HepG2 (cell line): ENCODE measurements at regions not wholly inside any gene's neighbourhood (a gene's known extent, or its start where the extent isn't known, plus 50 kb on each side); places are given as distances from the start of the nearest gene placed in this dataset.

ENCODE experiments used
- ATAC-seq: fragments of 200-7000 bp; cut with Tn5 transposase; 3 replicates; pipeline ENCODE4 v1.9.1; 2020; ENCODE audit warnings: mild to moderate bottlenecking, moderate library complexity
- BruUV-seq: library from RNA; stranded (reverse); fragments of 400-500 nt; replicated peaks from 2 replicates; lab custom pipeline; 2021; lab: Mats Ljungman, UMichigan
- CTCF ChIA-PET: fragments of 300-600 bp; formaldehyde crosslinking; extraction: SDS; loops from one replicate; lab custom pipeline; 2021; ENCODE audit warnings: low total read pairs, inconsistent platforms, low intra/inter-chr PET ratio; lab: Yijun Ruan, JAX
- POLR2A ChIA-PET: fragments of 350-600 bp; sonication (Branson Sonifier 250); formaldehyde crosslinking; loops from one replicate; lab custom pipeline; 2020; ENCODE audit warnings: antibody characterized with exemption, inconsistent platforms; lab: Yijun Ruan, JAX
- DNase-seq: peaks from one replicate; pipeline ENCODE4 v3.0.0-alpha.2; 2015; ENCODE audit warnings: low spot score
- FAIRE-seq: peaks from 3 replicates; lab custom pipeline; 2011; peaks lifted over from hg19 to GRCh38; lab: Jason Lieb, UNC
- H2AFZ ChIP-seq: one replicate; pipeline ENCODE4 v1.6.1; 2011; ENCODE audit warnings: low read length, inconsistent platforms
- H3K27ac ChIP-seq: fragments of 300-600 bp; 3 replicates; pipeline ENCODE4 v1.8.0; 2011; ENCODE audit warnings: mixed run types, mild to moderate bottlenecking, mixed read lengths, low read length, inconsistent platforms; ENCODE audit not compliant: insufficient read depth; ENCODE audit errors: extremely low read length
- H3K27me3 ChIP-seq, 2 experiments: fragments of 200-600 bp in 1 of 2; 2 replicates in 1 of 2; 3 replicates in 1 of 2; pipeline versions ENCODE4 v1.6.0 to v1.8.0; 2011; ENCODE audit warnings: low read length in 2 of 2, mild to moderate bottlenecking in 2 of 2, moderate library complexity in 2 of 2, inconsistent platforms in 1 of 2; ENCODE audit not compliant: insufficient read depth in 2 of 2, control insufficient read depth in 1 of 2
- H3K36me3 ChIP-seq, 2 experiments: fragments of 200-600 bp in 1 of 2; replicated peaks in 1 of 2; 2 replicates in 1 of 2; 3 replicates in 1 of 2; pipeline versions ENCODE4 v1.5.1 to v1.8.0; 2011; ENCODE audit warnings: low read length in 2 of 2, inconsistent platforms in 1 of 2; ENCODE audit not compliant: insufficient read depth in 2 of 2, control insufficient read depth in 1 of 2
- H3K4me1 ChIP-seq: 2 replicates; pipeline ENCODE4 v1.5.1; 2012; ENCODE audit warnings: low read length, inconsistent platforms; ENCODE audit not compliant: insufficient read depth
- H3K4me2 ChIP-seq: 2 replicates; pipeline ENCODE4 v1.6.0; 2011; ENCODE audit warnings: low read depth, low read length, inconsistent platforms
- H3K4me3 ChIP-seq, 3 experiments: fragments of 200-600 bp in 1 of 3; sonication (generic), shearing (Covaris generic) in 1 of 3; replicated peaks in 1 of 3; 2 replicates each; pipeline ENCODE4 v1.5.1; 2011 to 2016; ENCODE audit warnings: low read length in 3 of 3, inconsistent platforms in 2 of 3, low read depth in 2 of 3, mild to moderate bottlenecking in 2 of 3, control low read depth in 1 of 3, mixed read lengths in 1 of 3; ENCODE audit not compliant: insufficient read depth in 1 of 3
- H3K79me2 ChIP-seq: one replicate; pipeline ENCODE4 v1.6.1; 2011; ENCODE audit warnings: low read length, inconsistent platforms; ENCODE audit not compliant: insufficient read depth
- H3K9ac ChIP-seq: 2 replicates; pipeline ENCODE4 v1.6.0; 2011; ENCODE audit warnings: mild to moderate bottlenecking, low read depth, low read length, inconsistent platforms; ENCODE audit not compliant: insufficient read depth
- H3K9me3 ChIP-seq: 2 replicates; pipeline ENCODE4 v1.5.1; 2012; ENCODE audit warnings: mild to moderate bottlenecking, low read length
- H4K20me1 ChIP-seq: 2 replicates; pipeline ENCODE4 v1.6.0; 2011; ENCODE audit warnings: inconsistent platforms, mild to moderate bottlenecking, low read length, moderate library complexity; ENCODE audit not compliant: insufficient read depth
- MED1 ChIP-seq: sonication (generic); formaldehyde crosslinking; IDR thresholded peaks from 2 replicates; pipeline ENCODE4 v1.4.0; 2020; ENCODE audit warnings: missing genetic modification reagents
- NRL ChIP-seq: sonication (generic); formaldehyde crosslinking; IDR thresholded peaks from 2 replicates; pipeline ENCODE4 v1.5.0; 2020; ENCODE audit warnings: missing genetic modification reagents, mild to moderate bottlenecking, moderate library complexity, borderline replicate concordance
- POGK ChIP-seq: sonication (generic); formaldehyde crosslinking; conservative IDR thresholded peaks from 2 replicates; pipeline ENCODE4 v1.8.0; 2022; ENCODE audit warnings: mild to moderate bottlenecking, moderate library complexity, missing genetic modification reagents
- ZBTB8A ChIP-seq: sonication (generic); formaldehyde crosslinking; IDR thresholded peaks from 2 replicates; pipeline ENCODE4 v1.4.0; 2020; ENCODE audit warnings: mild to moderate bottlenecking, low read depth, missing genetic modification reagents, borderline replicate concordance
- ZNF274 ChIP-seq: sonication (generic); formaldehyde crosslinking; IDR thresholded peaks from 2 replicates; pipeline ENCODE4 v1.5.1; 2020; ENCODE audit warnings: mild to moderate bottlenecking, missing genetic modification reagents
- ZNF317 ChIP-seq: sonication (generic); formaldehyde crosslinking; IDR thresholded peaks from 2 replicates; pipeline ENCODE4 v1.5.0; 2020; ENCODE audit warnings: mild to moderate bottlenecking, missing genetic modification reagents
- ZNF674 ChIP-seq: sonication (generic); formaldehyde crosslinking; IDR thresholded peaks from 2 replicates; pipeline ENCODE4 v1.5.0; 2020; ENCODE audit warnings: low read depth, mild to moderate bottlenecking, missing genetic modification reagents
- ZNF782 ChIP-seq: sonication (generic); formaldehyde crosslinking; IDR thresholded peaks from 2 replicates; pipeline ENCODE4 v1.4.0; 2020; ENCODE audit warnings: missing genetic modification reagents, mild to moderate bottlenecking, borderline replicate concordance
- in situ Hi-C: cut with HindIII; loops from 2 replicates; pipeline ENCODE4 v1.10.0; 2017; ENCODE audit warnings: low pct_unique_long_range_greater_than_20kb; ENCODE audit not compliant: extremely low pct_ligation_motif_present
- intact Hi-C: fragments of 100-400 bp; cut with micrococcal nuclease; formaldehyde crosslinking; loops from one replicate; pipeline ENCODE4 v1.10.0; 2022; ENCODE audit not compliant: unreplicated experiment

- TF ChIP-seq POGK (CRISPR knock-in tag) (no peak), ZNF674 (no peak), NRL (CRISPR knock-in tag) (no peak), ZBTB8A (CRISPR knock-in tag) (no peak)
- TF ChIP-seq, all 625 proteins: peak for 0
Measured at GRCh38 chr4:175297965-175298565, 379.9 kb downstream of the ADAM29 start (continued).

GRCh38 chr4:175306436-175306835 lies 388.3 kb downstream of the ADAM29 start:
- H3K9ac ChIP-seq: no peak overlapping the region
- CTCF ChIA-PET: no interaction called here

More at GRCh38 chr4:175306436-175306835, 388.3 kb downstream of the ADAM29 start:
- no TSS peak for BruUV-seq
- TF ChIP-seq MED1 (CRISPR knock-in tag) (no peak), ZNF317 (no peak), ZNF274 (CRISPR knock-in tag) (no peak), ZNF782 (CRISPR knock-in tag) (no peak)
- Histone ChIP-seq H3K9me3 (peaks cover 22% of the 10 kb centered on the region; the same call in 1 of the 2 replicates), H3K36me3 (no peaks in the 10 kb centered on the region), H3K79me2 (no peaks in the 10 kb centered on the region), H3K4me3 (no peak overlapping the region), H3K4me1 (no peaks in the 10 kb centered on the region), H4K20me1 (no peaks in the 10 kb centered on the region), H3K4me2 (no peak overlapping the region), H2AFZ (no peak overlapping the region), H3K27me3 (no peaks in the 10 kb centered on the region), H3K27ac (no peak overlapping the region)
- no peak for ATAC-seq
- POLR2A ChIA-PET: no interaction called here
- intact Hi-C loops (no loop called here), in situ Hi-C loops (no loop called here)
- FAIRE-seq: no peak
- no peak for DNase-seq
